Left forelimb (tissue), 1 donor: ENCODE measurements at regions not wholly inside any gene's neighbourhood (a gene's known extent, or its start where the extent isn't known, plus 50 kb on each side); places are given as distances from the start of the nearest gene placed in this dataset.

Experiments used
- DNase-seq: peaks from one replicate; pipeline ENCODE4 v3.0.0-alpha.2; 2018; ENCODE audit warnings: low spot score

DNA sequence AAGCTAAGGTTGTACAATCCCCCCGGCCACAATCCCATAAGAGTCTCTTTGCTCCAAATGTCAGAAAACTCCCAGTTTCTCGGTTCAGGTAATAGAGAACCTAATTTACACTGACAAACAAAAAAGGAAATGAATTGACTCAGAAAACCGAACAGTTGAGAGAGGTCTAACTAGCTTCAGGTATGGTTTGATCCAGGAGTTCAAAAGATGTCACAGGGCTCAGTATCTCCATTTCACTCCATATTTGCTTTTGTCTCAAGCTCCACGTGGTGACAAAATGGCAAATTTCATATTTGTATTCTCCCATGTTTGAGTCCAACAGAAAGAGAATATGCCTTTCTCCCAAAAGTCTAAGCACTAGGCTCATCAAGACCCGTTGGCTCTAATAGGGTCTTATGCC is 117.4 kb downstream of the AXIN2 start:
- no peak for DNase-seq

DNA sequence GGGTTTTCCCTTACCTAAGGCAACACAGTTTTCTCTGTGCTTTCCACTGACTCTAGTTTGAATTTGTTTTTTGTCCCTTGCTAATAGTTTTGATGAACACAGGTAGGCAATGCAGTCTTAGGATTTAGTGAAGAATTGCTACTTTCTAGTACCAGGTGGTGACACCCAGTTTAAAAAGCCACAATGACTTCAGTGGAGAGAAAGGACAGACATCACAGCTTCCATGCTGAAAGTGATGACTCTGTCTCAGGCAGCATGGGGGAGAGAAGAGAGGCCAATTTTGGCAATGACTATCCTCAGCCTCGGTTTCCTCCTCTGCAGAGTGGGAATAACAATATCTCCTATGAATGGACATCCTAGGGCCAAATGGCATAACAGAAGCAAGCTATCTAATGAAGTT is 118.8 kb downstream of the AXIN2 start:
- DNase-seq = no peak

DNA sequence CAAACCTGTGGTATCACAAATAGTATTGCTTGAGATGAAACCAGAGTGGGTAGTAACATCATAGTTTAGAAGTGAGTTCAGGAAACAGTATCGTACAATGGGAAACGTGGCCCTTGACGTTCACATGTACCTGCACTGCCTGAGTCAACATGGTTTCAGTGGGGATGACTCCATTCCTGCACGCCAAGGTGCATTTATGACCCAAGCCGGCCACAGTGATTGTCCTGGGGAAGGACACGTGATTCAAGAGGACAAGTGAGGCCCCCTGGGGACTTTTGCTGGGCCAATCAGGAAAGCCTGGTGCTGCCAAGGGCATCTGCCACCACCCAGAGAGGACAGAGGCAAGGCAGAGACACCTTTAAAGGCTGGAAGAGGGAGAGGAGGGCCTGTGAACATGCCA is 119.2 kb downstream of the AXIN2 start:
- DNase-seq = no peak

DNA sequence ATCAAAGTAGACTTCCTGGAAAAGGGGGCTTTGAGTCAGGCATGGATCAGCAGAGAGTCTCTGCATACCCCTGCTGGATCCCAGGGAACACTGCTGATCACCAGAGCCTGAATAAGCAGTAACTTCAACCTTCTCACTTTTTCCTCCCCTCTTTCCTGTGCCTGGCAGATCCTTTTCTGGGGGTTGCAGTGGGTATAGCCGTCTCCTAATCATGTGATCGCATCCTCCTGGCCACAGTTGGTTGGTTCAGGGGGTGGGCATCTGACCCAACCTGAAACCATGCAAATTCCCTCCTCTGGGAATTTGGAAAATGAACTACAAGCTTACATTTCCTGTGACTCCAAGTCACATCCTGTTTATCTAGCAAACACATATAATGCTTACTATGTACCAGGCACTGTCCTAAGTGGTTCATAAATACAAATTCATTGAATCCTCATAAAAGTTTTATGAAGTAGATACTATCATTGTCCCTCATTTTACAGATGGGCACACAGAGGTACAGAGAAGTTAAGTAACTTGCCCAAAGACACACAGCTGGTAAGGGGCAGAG is 120.3 kb downstream of the AXIN2 start:
- DNase-seq = no peak

DNA sequence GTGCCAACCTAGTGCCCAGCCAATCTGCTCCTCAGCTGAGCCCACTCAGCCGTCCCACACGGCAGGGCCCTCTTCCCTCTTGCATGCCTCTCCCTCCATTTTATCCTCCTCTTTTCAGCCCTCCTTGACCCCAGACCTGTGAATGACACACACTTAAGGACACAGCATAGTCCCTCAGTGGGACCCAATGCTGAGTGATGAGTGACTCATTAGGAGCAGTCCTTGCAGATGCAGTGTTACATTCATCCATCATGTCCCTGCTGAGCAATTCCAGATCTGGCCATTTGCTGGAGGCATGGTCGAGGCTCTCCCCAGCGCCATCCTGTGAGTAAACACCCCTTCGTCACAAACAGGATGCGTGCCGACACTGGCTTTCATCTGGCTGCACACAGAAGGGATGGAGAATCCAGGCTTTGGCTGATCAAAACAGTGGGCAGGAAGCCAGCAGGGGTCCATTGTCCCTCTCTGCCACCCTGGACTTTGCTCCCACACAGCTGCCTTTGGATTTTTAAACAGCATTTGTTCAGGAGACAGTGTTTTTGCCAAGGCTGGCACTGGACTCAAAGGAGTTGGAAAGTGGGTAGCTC is 122.6 kb downstream of the AXIN2 start:
- DNase-seq = no peak

DNA sequence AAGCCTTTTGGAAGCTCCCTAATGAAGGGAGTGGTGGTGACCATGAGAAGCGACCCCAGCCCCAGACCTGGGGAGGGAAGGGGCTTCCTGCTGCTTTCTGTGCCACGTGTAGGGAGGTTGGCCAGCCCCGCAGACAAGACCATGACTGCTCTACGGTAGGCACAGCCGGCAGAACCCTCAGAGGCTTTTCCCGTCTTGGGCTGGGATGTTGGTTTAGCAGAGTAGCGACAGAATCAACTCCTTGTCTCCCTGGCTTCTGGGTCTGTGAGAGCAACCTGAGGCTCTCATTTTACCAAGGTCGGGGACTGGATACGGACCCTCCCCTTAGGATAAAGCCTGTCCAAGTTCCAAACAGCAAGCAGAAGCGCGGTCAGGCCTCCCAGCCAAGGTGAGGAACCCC is 123.3 kb downstream of the AXIN2 start:
- no peak for DNase-seq

DNA sequence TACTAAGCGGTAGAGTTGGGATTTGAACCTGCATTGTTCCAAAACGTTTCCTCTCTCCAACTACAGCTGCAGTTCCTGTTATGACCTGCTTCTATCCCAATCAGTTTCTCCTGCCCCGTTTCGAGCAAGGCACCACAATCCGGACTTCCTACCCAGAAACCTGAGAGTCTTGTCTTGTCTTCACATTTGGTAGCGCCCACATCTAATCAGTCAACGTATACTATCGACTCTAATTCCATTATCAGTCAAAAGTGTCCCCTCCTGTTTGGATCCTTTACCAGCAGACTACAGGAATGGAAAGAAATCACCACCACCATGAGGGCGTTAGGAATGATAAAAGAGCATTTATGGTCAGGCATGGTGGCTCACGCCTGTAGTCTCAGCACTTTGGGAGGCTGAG is 124.6 kb downstream of the AXIN2 start:
- no peak for DNase-seq

DNA sequence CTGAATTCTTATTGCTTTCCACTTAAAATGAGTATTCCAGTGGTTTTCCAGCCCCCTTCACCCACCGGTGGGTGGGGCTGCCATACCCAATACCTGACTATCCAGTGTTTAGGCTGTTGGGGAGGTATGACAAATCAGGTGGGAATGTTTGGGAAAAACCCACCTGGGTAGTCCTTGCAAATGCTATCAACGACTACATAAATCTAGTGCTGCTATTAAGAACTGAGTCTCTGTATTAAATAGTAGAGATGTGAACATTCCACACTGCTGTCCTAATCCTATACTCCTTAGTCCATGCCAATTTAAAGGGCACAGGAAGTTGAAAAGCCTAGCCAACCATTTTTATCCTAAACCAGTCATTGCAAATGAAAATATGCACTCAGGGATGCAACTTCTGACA is 126.6 kb downstream of the AXIN2 start:
- DNase-seq = no peak

DNA sequence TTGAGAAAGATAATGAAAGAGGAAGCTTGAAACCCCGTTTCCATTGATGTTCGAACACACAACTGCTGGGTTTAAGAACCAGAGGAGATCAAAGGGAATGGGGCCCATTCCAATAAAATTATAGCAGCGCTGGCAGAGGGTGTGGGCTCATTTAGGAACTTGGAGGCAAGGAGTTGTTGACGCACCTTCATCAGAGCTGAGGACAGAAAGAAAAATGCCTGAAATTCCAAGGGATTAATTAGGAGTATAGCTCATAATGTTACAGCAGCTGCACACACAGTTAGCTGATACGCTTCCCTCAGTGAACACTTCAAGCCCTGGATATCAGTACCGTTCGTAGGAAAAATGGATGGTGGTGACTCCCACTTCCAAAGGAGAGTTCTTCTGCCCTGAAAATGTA is 127.2 kb downstream of the AXIN2 start:
- no peak for DNase-seq

DNA sequence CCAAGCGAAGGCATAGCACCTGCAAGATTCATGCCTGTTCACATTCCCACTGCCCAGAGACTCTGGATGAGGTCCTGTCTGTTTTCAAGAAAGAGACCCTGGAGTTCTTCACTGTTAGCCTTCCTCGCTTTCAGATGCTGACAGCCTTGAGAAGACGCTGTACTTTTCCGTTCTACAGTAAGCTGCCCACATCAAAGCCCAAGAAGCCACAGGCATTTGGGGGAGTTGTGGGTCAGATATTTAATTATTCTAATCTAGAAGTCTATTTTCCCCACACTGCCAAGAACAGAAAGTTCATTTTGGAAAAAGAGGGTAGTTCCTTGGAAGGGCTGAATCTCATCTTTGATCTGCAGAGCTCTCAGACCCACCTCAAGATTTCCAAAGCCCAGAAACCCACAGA is 127.9 kb downstream of the AXIN2 start:
- no peak for DNase-seq

DNA sequence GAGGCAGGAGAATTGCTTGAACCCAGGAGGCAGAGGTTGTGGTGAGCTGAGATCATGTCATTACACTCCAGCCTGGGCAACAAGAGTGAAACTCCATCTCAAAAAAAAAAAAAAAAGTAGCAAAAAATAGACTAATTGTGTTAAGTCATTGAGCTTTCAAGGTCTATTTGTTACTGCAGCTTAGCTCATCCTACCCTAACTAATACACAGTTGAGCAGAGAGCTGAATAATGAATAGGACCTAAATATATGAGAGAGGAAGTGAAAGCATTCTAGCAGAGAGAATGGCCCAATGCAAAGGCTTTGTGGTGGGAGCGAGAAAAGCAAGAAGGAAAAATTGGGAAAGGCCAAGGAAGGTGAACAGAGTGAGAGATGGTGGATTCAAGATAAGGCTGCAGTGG is 128.3 kb downstream of the AXIN2 start:
- DNase-seq = no peak

DNA sequence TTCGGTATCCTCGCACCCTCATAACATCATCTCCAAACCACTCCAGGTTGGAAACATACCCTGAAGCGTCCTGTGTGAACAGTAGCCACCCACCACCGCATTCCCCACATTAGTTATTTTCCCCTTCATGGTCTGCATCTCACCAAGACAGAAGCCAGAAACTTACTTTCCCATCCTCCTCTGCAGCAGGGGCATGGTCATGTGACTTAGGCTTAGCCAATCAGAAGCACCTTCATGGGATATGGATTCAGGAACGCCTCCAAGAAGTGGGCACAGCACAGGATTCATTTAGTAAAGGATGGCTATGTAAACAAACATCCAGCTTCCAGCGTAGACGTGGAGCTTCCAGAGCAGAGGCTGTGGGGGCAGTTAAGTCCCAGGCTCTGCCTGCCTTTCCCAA is 130.3 kb downstream of the AXIN2 start:
- DNase-seq = no peak

DNA sequence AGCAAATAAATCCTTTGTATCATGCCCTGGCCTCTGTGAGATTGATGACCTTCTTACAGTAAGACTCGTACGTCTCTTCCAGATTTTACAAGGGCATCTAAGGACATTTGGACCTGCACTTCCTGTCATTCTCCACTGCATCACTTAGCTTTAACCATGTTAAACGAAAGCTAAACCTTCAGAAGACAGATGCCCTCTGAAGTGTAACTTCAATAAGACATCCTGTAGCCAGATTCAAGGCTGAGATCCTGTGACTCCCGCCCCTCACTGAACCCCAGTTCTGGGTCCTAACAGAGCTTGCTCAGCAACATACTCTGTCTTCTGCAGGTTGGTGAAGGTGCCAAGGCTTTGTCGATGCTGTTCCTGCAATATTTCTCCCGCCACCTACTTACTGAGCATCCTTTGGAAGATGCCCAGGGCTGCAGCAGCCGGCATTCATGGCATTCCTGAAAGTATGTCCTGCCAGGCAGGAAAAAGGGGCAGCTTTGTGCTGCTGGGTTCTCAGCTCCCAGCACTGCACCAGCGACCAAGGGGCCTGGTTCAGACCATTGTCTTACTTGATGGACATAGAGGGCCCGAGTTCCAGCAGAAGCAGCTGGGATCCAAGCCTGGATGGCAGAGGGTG is 131.1 kb downstream of the AXIN2 start:
- DNase-seq = no peak

DNA sequence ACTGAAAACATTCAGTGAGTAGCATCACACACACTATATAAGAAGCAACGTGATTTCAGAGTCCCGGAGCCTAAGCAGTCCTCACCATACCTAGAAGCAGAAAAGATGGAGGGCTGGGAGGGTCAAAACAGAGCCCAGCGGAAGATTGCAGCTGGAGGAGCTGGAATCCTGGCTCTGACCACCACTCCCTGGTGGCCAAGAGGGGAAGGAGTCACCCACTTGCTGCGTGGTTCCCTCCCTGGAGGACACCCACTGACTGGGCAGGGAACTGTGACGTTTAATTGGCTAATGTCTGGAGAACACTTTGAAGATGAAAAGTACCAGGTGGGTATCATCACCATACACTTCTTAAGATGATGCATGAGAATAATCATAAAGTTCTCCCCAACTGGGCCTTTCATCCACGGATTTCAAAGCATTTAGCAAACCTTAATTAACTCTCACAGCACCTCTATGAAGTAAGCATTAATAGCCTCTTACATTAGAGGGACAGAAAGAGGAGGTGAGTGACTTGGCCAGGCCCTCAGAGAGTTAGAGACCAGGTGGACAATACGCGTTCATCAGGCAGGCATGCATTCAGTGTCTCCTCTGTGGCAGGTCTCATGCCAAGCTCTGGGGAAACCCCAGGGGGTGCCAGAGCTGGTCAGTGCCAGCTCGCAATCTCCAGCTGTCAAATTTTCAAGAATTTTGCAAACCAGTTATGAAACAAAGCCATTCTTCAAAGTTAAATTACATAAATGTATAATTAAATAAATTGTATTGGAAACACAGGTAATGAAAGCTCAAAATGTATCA is 137.9 kb downstream of the AXIN2 start:
- no peak for DNase-seq

DNA sequence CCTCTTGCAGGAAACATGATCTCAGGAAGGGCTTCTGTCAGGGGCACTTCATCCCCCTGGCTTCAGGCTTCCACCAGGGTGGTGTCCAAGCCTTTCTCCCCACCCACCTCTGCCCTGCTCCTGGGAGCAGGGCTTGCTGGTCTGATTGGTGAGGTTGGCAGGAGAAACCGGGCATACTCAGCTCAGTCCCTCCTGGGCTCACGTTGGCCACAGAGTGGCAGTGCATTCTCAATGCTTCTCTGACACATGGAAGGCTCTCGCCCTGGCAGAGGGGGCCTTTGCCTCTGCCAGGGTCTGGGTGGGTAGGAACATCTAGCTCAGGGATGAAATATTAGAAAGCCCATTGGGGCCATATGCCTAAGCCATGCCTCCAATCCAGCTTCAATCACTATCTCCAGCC is 142.8 kb downstream of the AXIN2 start:
- no peak for DNase-seq

DNA sequence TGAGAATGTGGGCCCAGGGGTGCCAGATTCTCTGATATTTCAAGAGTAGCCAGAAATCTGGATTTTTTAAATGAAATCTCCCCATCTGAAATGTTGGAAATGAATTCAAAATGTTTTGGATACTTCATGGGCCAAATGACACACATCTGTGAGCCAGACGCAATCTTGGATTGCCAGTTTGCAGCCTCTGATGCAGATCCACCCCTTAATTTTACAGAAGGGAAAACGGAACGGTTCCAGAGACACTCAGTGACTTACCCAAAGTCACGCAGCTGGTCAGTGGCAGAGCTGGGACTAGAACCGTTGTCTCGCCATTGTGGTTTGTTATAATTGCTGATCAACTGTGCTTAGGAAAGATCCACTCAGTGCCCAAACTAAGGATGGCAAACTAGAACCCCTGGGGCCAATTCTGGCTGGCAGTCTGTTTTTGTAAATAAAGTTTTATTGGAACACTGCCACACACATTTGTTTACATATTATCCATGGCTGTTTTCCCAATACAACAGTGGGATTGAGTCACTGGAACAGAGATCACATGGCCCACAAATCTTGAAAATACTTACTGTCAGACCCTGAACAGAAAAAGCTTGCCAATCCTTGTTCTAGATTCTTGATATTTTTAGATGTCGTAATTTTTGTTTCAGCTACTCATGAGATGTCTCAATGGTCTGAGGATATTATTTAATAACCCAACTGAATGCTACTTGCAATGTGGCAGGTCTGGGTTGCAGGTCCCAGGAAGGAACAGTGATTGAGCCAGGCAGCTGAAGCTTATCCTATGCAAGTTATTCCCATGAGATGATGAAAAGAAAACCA is 143.8 kb downstream of the AXIN2 start:
- DNase-seq = no peak

DNA sequence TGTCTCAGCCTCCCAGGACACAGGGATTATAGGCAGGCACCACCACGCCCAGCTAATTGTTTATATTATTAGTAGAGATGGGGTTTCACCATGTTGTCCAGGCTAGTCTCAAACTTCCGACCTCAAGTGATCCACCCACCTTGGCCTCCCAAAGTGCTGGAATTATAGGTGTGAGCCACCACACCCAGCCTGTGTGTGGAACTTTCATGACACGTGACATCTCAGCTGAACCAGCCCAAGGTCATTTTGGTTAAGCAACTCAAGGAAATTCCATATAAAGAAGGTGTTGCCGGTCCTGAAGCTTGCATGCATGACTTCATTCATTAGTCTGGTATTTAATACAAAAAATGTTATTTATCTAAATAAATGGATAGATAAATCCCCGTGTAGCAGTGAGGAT is 145.5 kb downstream of the AXIN2 start:
- no peak for DNase-seq

DNA sequence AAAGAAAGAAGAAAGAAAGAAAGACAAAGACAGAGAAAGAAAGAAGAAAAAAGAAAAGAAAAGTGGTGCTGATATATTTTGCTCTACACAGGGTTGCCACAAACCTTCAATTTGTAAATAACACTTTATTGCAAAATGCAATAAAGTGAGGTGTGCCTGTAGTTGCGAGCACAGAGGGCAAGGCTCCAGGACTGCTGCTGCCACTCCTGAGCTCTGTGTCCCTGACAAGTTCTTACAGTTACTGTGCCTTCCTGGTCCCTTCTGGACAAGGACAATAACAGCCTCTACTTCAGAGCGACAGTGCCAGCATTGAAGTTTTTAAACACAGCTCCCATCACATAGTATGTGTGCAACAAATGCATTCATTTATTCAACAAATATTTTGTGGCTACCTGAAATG is 148.1 kb downstream of the AXIN2 start:
- DNase-seq = no peak

DNA sequence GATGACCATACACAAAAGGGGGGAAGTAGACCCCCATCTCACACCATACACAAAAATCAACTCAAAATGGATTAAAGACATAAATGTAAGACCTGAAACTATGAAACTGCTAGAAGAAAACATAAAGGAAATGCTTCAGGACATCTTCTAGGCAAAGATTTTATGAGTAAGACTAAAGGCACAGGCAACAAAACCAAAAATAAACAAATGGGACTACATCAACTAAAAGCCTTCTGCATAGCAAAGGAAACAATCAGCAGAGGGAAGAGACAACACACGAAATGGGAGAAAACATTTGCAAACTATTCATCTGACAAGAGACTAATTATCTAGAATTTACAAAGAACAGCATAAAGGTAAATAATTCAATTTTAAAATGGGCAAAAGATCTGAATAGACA is 152.1 kb downstream of the AXIN2 start:
- DNase-seq = no peak

DNA sequence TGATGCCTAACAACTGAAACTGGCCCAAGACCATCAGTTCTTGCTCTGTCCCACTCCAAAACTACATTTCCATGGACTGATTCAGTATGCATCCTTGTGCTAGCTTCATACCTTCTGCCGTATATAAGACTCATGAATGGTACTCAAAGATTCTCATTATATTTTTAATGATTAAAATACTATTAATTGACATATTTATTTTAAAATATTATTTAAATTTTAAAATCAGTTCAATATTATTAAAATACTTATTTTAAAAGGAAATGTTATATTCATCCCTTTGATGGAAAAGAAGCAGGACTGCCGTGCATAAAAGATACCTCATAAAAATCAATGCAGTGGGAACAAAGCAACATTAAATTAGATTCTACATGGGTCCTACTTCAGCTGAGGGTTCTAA is 153.4 kb downstream of the AXIN2 start:
- no peak for DNase-seq

DNA sequence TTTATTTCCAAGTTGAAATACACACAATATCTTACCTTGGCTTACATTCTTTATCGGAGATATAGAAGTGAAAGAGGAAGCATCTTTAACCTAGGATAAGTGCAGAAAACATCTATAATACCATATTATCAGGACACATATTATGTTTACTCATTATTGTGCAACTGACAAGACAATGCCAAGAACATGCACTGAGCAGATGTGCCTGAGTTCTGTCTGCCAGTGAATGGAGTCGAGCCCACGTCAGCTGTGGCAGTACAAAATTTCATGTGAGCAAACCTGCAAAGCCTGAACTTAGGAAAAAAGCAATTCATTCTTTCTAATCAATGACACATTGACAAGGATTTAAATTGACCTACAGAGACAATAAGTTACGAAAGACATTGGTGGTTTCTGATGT is 154.4 kb downstream of the AXIN2 start:
- no peak for DNase-seq

DNA sequence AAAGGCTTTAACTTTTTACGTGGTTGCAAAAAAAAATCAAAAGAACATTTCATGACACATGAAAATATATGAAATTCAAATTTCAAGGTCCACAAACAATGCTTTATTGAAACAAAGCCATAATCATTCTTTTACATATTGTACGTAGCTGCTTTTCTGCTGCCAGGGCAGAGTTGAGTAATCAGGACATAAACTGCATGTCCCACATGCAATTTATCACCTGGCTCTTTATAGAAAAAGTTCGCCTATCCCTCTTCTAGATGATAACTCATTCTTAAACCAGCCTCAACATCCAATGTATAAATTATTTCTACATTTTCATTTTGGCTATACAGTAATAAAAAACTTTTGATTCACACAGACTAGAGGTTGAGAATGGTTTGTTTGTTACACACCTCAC is 154.9 kb downstream of the AXIN2 start:
- DNase-seq = no peak

DNA sequence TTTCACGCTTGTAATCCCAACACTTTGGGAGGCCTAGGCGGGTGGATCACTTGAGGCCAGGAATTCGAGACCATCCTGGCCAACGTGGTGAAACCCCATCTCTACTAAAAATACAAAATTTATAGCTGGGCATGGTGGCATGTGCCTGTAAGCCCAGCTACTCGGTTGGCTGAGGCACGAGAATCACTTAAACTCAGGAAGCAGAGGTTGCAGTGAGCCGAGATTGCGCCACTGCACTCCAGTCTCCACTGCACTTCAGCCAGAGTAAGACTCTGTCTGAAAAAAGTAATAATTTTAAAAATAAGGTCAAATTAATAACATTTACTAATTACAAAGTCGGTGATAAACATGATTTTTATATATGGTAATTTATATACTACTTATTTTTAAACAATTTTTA is 155.9 kb downstream of the AXIN2 start:
- no peak for DNase-seq
